Neural cell (in vitro differentiated cells): ENCODE measurements at regions not wholly inside any gene's neighbourhood (a gene's known extent, or its start where the extent isn't known, plus 50 kb on each side); places are given as distances from the start of the nearest gene placed in this dataset.

Experiments used
- EP300 ChIP-seq: fragments of 450-650 bp; conservative IDR thresholded peaks from 2 replicates; pipeline ENCODE4 v1.6.1; 2014; ENCODE audit warnings: antibody characterized with exemption, mild to moderate bottlenecking, moderate library complexity; ENCODE audit not compliant: poor library complexity, severe bottlenecking
- EZH2 ChIP-seq: fragments of 200-600, 300-800 bp; shearing (Covaris generic), sonication (generic); IDR thresholded peaks from 2 replicates; pipeline ENCODE4 v1.6.1; 2014; ENCODE audit warnings: antibody characterized with exemption, low read length, borderline replicate concordance, mild to moderate bottlenecking; ENCODE audit not compliant: insufficient read depth, poor library complexity, severe bottlenecking
- POLR2AphosphoS5 ChIP-seq: IDR thresholded peaks from 2 replicates; pipeline ENCODE4 v1.6.1; 2012
- RAD21 ChIP-seq: fragments of 450-650 bp; conservative IDR thresholded peaks from 2 replicates; pipeline ENCODE4 v1.6.1; 2014; ENCODE audit warnings: antibody characterized with exemption, mild to moderate bottlenecking, moderate library complexity
- REST ChIP-seq: IDR thresholded peaks from 2 replicates; pipeline ENCODE4 v1.6.1; 2012; ENCODE audit warnings: borderline replicate concordance
- SMC3 ChIP-seq: fragments of 450-650 bp; conservative IDR thresholded peaks from 2 replicates; pipeline ENCODE4 v1.6.1; 2014; ENCODE audit warnings: antibody characterized with exemption, mild to moderate bottlenecking, moderate library complexity; ENCODE audit not compliant: poor library complexity
- TF ChIP-seq, protein P1 (sequence below): fragments of 450-650 bp; IDR thresholded peaks from 2 replicates; pipeline ENCODE4 v1.5.1; 2014; ENCODE audit warnings: antibody characterized with exemption, mild to moderate bottlenecking, moderate library complexity; ENCODE audit not compliant: poor library complexity, severe bottlenecking

DNA sequence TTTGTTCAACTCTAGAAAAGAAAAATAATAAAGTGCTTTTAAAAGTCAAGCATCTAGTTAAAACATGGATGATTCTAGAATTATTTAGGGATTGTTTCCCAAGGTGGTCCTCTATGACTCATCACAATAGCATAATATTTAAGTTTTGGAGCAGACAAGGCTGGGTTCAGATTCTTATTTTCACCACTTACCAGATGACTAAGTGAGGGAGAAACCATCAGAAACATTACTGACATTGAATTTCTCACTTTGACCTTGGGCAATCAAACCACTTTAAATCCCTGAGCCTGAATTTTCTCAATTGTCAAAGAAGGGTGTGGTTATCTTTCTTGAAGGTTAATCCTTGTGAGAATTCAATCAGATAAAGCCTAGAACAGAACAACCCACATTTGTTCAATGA, 102.5 kb upstream of the PTGFR start:
- TF ChIP-seq, protein P1, sequence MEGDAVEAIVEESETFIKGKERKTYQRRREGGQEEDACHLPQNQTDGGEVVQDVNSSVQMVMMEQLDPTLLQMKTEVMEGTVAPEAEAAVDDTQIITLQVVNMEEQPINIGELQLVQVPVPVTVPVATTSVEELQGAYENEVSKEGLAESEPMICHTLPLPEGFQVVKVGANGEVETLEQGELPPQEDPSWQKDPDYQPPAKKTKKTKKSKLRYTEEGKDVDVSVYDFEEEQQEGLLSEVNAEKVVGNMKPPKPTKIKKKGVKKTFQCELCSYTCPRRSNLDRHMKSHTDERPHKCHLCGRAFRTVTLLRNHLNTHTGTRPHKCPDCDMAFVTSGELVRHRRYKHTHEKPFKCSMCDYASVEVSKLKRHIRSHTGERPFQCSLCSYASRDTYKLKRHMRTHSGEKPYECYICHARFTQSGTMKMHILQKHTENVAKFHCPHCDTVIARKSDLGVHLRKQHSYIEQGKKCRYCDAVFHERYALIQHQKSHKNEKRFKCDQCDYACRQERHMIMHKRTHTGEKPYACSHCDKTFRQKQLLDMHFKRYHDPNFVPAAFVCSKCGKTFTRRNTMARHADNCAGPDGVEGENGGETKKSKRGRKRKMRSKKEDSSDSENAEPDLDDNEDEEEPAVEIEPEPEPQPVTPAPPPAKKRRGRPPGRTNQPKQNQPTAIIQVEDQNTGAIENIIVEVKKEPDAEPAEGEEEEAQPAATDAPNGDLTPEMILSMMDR, result no peak
- TF ChIP-seq EP300, result no peak
- no peak for TF ChIP-seq RAD21
- no peak for TF ChIP-seq EZH2
- no peak for TF ChIP-seq SMC3
- TF ChIP-seq POLR2AphosphoS5, result no peak
- no peak for TF ChIP-seq REST
